WERI-Rb-1 (cell line): ENCODE measurements at regions not wholly inside any gene's neighbourhood (a gene's known extent, or its start where the extent isn't known, plus 50 kb on each side); places are given as distances from the start of the nearest gene placed in this dataset.

Experiments used
- DNase-seq: peaks from one replicate; pipeline ENCODE4 v3.0.0-alpha.2; 2020
- H3K27ac ChIP-seq: fragments of 250-450 bp; sonication (Bioruptor Pico); 2 replicates; pipeline ENCODE4 v1.5.1; 2020; ENCODE audit warnings: mild to moderate bottlenecking, moderate library complexity
- H3K27me3 ChIP-seq: fragments of 250-450 bp; sonication (Bioruptor Pico); 2 replicates; pipeline ENCODE4 v1.5.1; 2021; ENCODE audit warnings: mild to moderate bottlenecking, low read depth, moderate library complexity; ENCODE audit not compliant: insufficient read depth, severe bottlenecking
- H3K36me3 ChIP-seq: fragments of 250-450 bp; sonication (Bioruptor Pico); 2 replicates; pipeline ENCODE4 v1.5.1; 2020; ENCODE audit warnings: mild to moderate bottlenecking, moderate library complexity
- H3K4me3 ChIP-seq: 2 replicates; pipeline ENCODE4 v1.5.1; 2011; ENCODE audit warnings: low read depth, mild to moderate bottlenecking, control low read depth, low read length
- H3K9me3 ChIP-seq: fragments of 250-450 bp; sonication (Bioruptor Pico); 2 replicates; pipeline ENCODE4 v1.5.1; 2021; ENCODE audit warnings: mild to moderate bottlenecking, moderate library complexity; ENCODE audit not compliant: severe bottlenecking
- TF ChIP-seq, protein P1 (sequence below): IDR thresholded peaks from 2 replicates; pipeline ENCODE4 v1.5.1; 2011; ENCODE audit warnings: low read depth, mild to moderate bottlenecking, control low read depth, inconsistent platforms, low read length

DNA sequence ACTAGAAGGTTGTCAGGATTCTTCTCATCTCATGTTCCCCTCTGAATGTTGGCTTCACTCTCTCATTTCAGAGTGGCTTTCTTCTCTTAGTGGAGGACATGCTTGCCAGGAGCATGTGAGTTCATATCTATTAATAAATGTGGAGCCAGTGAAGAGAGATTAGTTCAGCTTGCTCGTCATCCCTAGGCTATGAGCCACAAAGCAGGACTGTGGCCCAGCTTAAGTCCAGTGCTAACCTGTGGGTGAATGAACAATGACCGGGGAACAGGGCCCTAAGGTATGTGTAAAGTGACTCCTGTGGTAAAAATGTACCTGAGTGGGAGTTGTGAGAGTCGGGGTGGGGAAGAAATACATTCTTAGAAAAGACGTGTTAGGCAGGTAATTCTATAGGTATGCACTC is 96.9 kb upstream of the TBL1XR1 start:
- peak; percentile 35 for DNase-seq
- Histone ChIP-seq H3K4me3 (no peak overlapping the region), H3K36me3 (no peaks in the 10 kb centered on the region), H3K27ac (no peak overlapping the region), H3K27me3 (no peaks in the 10 kb centered on the region), H3K9me3 (peaks cover 2% of the 10 kb centered on the region)
- TF ChIP-seq, protein P1, sequence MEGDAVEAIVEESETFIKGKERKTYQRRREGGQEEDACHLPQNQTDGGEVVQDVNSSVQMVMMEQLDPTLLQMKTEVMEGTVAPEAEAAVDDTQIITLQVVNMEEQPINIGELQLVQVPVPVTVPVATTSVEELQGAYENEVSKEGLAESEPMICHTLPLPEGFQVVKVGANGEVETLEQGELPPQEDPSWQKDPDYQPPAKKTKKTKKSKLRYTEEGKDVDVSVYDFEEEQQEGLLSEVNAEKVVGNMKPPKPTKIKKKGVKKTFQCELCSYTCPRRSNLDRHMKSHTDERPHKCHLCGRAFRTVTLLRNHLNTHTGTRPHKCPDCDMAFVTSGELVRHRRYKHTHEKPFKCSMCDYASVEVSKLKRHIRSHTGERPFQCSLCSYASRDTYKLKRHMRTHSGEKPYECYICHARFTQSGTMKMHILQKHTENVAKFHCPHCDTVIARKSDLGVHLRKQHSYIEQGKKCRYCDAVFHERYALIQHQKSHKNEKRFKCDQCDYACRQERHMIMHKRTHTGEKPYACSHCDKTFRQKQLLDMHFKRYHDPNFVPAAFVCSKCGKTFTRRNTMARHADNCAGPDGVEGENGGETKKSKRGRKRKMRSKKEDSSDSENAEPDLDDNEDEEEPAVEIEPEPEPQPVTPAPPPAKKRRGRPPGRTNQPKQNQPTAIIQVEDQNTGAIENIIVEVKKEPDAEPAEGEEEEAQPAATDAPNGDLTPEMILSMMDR, result no peak

DNA sequence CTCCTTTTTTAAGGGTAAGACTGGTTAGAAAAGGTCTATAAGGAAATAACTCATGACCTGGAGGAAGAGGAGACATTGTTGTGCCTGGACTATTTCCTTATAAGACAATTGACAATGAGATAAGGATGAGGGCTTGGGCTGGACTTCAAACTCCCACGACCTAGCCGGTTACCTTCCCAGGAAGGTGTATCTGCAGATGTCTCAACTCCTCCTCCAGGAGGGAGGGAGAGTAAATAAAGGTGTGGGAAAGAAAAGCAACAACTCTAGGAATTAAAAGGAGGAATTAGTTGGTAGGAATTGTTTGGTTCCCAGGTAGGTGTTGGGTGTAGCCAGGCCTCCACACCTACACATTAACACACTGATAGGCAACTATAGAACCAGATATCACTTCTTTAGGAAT is 97.8 kb upstream of the TBL1XR1 start:
- Histone ChIP-seq H3K36me3 (no peaks in the 10 kb centered on the region), H3K27me3 (no peaks in the 10 kb centered on the region)

DNA sequence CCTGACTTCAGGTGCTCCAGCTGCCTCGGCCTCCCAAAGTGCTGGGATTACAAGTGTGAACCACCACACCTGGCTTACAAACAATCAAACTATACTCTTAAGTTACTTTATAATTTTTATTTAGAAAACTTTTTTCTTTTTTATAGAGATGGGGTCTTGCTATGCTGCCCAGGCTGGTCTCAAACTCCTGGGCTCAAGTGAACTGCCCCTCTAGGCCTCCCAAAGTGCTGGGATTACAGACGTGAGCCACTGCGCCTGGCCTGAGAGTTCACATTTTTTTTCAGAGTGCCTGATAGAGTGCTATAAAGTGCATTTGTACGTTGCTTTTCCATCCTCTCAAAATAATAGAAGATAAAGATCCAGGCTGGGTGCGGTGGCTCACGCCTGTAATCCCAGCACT is 102.0 kb upstream of the TBL1XR1 start:
- TF ChIP-seq, protein P1, result no peak
- Histone ChIP-seq H3K9me3 (peaks cover 2% of the 10 kb centered on the region), H3K27ac (no peak overlapping the region), H3K36me3 (no peaks in the 10 kb centered on the region), H3K27me3 (no peaks in the 10 kb centered on the region), H3K4me3 (no peak overlapping the region)
- no peak for DNase-seq

More for the DNA sequence above, 97.8 kb upstream of the TBL1XR1 start:
- H3K4me3 ChIP-seq, result no peak overlapping the region
- H3K27ac ChIP-seq, result no peak overlapping the region
- peaks cover 2% of the 10 kb centered on the region for H3K9me3 ChIP-seq
- TF ChIP-seq, protein P1, result no peak
- no peak for DNase-seq

DNA sequence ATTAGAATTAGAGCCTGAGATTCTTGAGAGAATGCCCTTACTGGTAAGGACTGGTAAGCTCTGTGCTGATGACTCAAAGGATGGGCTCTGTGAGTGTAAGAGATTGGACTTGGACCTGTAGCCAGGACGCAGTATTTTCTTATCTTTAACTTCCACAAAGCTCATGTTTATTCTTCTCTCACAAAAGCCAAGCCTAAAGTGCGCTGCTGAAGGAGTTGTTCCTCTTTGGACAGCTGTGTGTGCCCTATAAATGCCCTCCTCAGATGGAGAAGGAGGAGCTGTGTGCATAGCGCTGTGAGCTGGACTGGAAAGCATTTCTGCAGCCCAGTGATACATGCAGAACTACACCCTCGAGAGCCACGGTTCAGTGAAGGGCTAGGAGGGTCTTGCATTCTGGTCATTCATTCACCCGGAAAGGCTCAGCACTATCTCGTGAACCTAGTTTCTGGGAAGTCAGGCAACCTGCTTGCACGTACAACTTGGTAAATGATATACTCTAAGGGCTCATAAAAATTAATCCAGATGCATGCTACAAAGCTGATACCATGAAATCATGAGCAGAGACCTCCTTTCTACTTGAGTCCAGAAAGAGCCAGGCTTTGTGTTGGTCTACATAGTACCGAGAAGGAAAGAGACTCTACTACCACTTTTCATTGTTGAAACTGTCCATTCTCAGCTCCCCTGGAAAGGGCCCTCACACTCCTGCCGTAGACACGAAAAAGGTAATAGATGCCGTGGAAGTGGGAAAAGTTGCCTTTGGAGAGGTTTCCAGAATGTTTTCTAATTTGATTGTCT is 103.0 kb upstream of the TBL1XR1 start:
- no peak for DNase-seq
- TF ChIP-seq, protein P1, result no peak

DNA sequence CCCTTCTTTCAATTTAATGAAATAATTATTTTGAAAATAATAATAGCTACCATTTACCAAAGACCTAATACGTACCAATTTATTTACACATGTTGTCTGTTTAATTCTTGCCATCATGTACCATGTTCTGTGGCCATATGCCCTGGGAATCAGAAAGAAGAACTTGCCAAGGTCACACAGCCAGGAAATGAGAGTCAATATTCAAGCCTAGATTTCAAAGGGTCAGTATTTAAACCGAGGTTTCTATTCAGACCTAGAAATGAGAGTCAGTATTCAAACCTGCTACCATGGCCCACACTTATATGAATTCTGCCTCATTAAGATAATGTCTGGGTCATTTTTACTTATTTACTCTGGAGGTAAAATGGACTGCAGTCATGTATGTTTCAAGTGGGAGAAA is 103.6 kb upstream of the TBL1XR1 start:
- TF ChIP-seq, protein P1, result no peak
- no peak for DNase-seq
- Histone ChIP-seq H3K4me3 (no peak overlapping the region), H3K9me3 (peaks cover 2% of the 10 kb centered on the region), H3K27ac (no peak overlapping the region), H3K27me3 (no peaks in the 10 kb centered on the region), H3K36me3 (no peaks in the 10 kb centered on the region)

More for the DNA sequence above, 103.0 kb upstream of the TBL1XR1 start:
- H3K36me3 ChIP-seq, result no peaks in the 10 kb centered on the region
- no peak overlapping the region for H3K4me3 ChIP-seq
- no peak overlapping the region for H3K27ac ChIP-seq
- no peaks in the 10 kb centered on the region for H3K27me3 ChIP-seq
- H3K9me3 ChIP-seq, result peaks cover 2% of the 10 kb centered on the region

DNA sequence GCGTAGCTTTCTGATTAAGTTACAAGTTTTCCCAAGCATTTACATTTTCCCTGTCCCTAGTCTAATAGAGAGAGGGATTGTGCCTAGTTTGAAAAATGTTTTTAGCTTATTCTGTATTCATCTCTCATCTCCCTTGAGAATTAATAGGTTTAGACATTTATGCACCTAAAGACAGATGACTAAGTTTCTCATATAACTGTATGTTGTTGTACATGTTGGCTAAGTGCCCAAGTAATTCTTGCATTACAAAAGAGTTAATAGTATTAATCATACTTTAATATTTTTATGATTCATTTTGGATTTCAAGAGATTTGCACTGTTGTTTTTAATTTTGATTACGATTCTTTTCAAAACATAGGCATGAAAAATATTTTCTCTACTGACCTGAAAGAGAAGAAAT is 109.0 kb upstream of the TBL1XR1 start:
- no peak overlapping the region for H3K4me3 ChIP-seq
- no peak for DNase-seq
- TF ChIP-seq, protein P1, result no peak
- no peaks in the 10 kb centered on the region for H3K36me3 ChIP-seq
- H3K9me3 ChIP-seq, result peaks cover 3% of the 10 kb centered on the region
- no peaks in the 10 kb centered on the region for H3K27me3 ChIP-seq
- no peak overlapping the region for H3K27ac ChIP-seq
